GM13977 (cell line): ENCODE measurements at regions not wholly inside any gene's neighbourhood (a gene's known extent, or its start where the extent isn't known, plus 50 kb on each side); places are given as distances from the start of the nearest gene placed in this dataset.

Experiments
- DNase-seq: peaks from one replicate; pipeline ENCODE4 v3.0.0; 2012; ENCODE audit warnings: low spot score
- CTCF ChIP-seq: IDR thresholded peaks from 2 replicates; pipeline ENCODE4 v1.5.1; 2012; ENCODE audit warnings: mild to moderate bottlenecking, control low read depth; ENCODE audit not compliant: insufficient read depth; ENCODE audit errors: extremely low read depth, missing control alignments
- in situ Hi-C: fragments of 300-500 bp; cut with MboI; formaldehyde crosslinking; loops from one replicate; pipeline ENCODE4 v1.12.0; 2022; ENCODE audit warnings: low sequenced_read_pairs, low pct_unique_long_range_greater_than_20kb, mixed read lengths, inconsistent platforms; ENCODE audit not compliant: unreplicated experiment

- in situ Hi-C loops = no loop called here
- no peak for DNase-seq
- TF ChIP-seq CTCF = no peak
Observed at GRCh38 chr2:12391116-12391515, 325.6 kb upstream of the TRIB2 start.

- no peak for TF ChIP-seq CTCF
- DNase-seq = no peak
- in situ Hi-C loops = no loop called here
Observed at GRCh38 chr2:12396699-12397098, 320.0 kb upstream of the TRIB2 start.

GRCh38 chr2:12397854-12398253 is 318.9 kb upstream of the TRIB2 start:
- no peak for DNase-seq
- no peak for TF ChIP-seq CTCF
- in situ Hi-C loops = no loop called here

GRCh38 chr2:12399240-12399639 is 317.5 kb upstream of the TRIB2 start:
- in situ Hi-C loops = no loop called here
- DNase-seq = no peak
- TF ChIP-seq CTCF = no peak

GRCh38 chr2:12400543-12400942 is 316.2 kb upstream of the TRIB2 start:
- TF ChIP-seq CTCF = no peak
- no peak for DNase-seq
- in situ Hi-C loops = no loop called here

GRCh38 chr2:12402440-12403139 is 314.1 kb upstream of the TRIB2 start:
- TF ChIP-seq CTCF = no peak
- in situ Hi-C loops = no loop called here
- DNase-seq = no peak

GRCh38 chr2:12404497-12404896 is 312.2 kb upstream of the TRIB2 start:
- in situ Hi-C loops = no loop called here
- DNase-seq = no peak
- TF ChIP-seq CTCF = no peak
